H9 (cell line): ENCODE measurements at regions not wholly inside any gene's neighbourhood (a gene's known extent, or its start where the extent isn't known, plus 50 kb on each side); places are given as distances from the start of the nearest gene placed in this dataset.

Experiments used
- DNase-seq: peaks from one replicate; pipeline ENCODE4 v3.0.0-alpha.2; 2017
- H2AFZ ChIP-seq: one replicate; pipeline ENCODE4 v1.6.1; 2013; ENCODE audit warnings: mild to moderate bottlenecking, low read length, control low read depth, moderate library complexity
- H2AK5ac ChIP-seq: 2 replicates; pipeline ENCODE4 v1.6.1; 2013; ENCODE audit warnings: low read length, control low read depth, mixed read lengths; ENCODE audit not compliant: insufficient read length
- H2BK120ac ChIP-seq: one replicate; pipeline ENCODE4 v1.6.1; 2013; ENCODE audit warnings: low read depth, mild to moderate bottlenecking, low read length, control low read depth, inconsistent platforms; ENCODE audit not compliant: poor library complexity, severe bottlenecking
- H2BK12ac ChIP-seq: 2 replicates; pipeline ENCODE4 v1.6.1; 2013; ENCODE audit warnings: low read length, control low read depth, mixed read lengths, low read depth; ENCODE audit not compliant: insufficient read length
- H2BK15ac ChIP-seq: 2 replicates; pipeline ENCODE4 v1.6.1; 2013; ENCODE audit warnings: low read depth, low read length, control low read depth
- H2BK20ac ChIP-seq: one replicate; pipeline ENCODE4 v1.6.1; 2013; ENCODE audit warnings: low read depth, mild to moderate bottlenecking, low read length, control low read depth, inconsistent platforms; ENCODE audit not compliant: poor library complexity, severe bottlenecking
- H2BK5ac ChIP-seq: 2 replicates; pipeline ENCODE4 v1.6.1; 2013; ENCODE audit warnings: low read length, control low read depth, mixed read lengths; ENCODE audit not compliant: insufficient read length
- H3K14ac ChIP-seq: 2 replicates; pipeline ENCODE4 v1.6.1; 2013; ENCODE audit warnings: low read length, control low read depth; ENCODE audit not compliant: insufficient read depth
- H3K18ac ChIP-seq: 2 replicates; pipeline ENCODE4 v1.6.1; 2013; ENCODE audit warnings: low read depth, mild to moderate bottlenecking, mixed read lengths, low read length, control low read depth; ENCODE audit not compliant: insufficient read length
- H3K23ac ChIP-seq: 2 replicates; pipeline ENCODE4 v1.6.1; 2013; ENCODE audit warnings: low read length, control low read depth, mixed read lengths, low read depth; ENCODE audit not compliant: insufficient read length
- H3K23me2 ChIP-seq: 2 replicates; pipeline ENCODE4 v1.6.1; 2013; ENCODE audit warnings: low read depth, mild to moderate bottlenecking, mixed read lengths, low read length, control low read depth; ENCODE audit not compliant: insufficient read length, poor library complexity, severe bottlenecking
- H3K27ac ChIP-seq: 2 replicates; pipeline ENCODE4 v1.5.1; 2013; ENCODE audit warnings: low read length, control low read depth, mixed read lengths, low read depth; ENCODE audit not compliant: insufficient read length
- H3K27me3 ChIP-seq: 2 replicates; pipeline ENCODE4 v1.6.1; 2013; ENCODE audit warnings: low read length, control low read depth, inconsistent platforms; ENCODE audit not compliant: insufficient read depth
- H3K4ac ChIP-seq: 2 replicates; pipeline ENCODE4 v1.6.1; 2013; ENCODE audit warnings: low read depth, mild to moderate bottlenecking, control low read depth, inconsistent platforms, low read length, moderate library complexity
- H3K4me1 ChIP-seq: 2 replicates; pipeline ENCODE4 v1.6.1; 2013; ENCODE audit warnings: low read length, control low read depth, inconsistent platforms; ENCODE audit not compliant: insufficient read depth
- H3K4me2 ChIP-seq: 2 replicates; pipeline ENCODE4 v1.6.1; 2013; ENCODE audit warnings: low read length, control low read depth, mixed read lengths; ENCODE audit not compliant: insufficient read length, insufficient read depth
- H3K56ac ChIP-seq: 2 replicates; pipeline ENCODE4 v1.6.1; 2013; ENCODE audit warnings: low read depth, mild to moderate bottlenecking, mixed read lengths, low read length, control low read depth; ENCODE audit not compliant: insufficient read length
- H3K79me1 ChIP-seq: 2 replicates; pipeline ENCODE4 v1.6.1; 2013; ENCODE audit warnings: low read depth, mild to moderate bottlenecking, moderate library complexity, low read length, control low read depth, inconsistent platforms; ENCODE audit not compliant: insufficient read depth, poor library complexity, severe bottlenecking
- H3K79me2 ChIP-seq: 2 replicates; pipeline ENCODE4 v1.6.1; 2013; ENCODE audit warnings: low read length, control low read depth, inconsistent platforms; ENCODE audit not compliant: insufficient read depth
- H3K9ac ChIP-seq: 2 replicates; pipeline ENCODE4 v1.6.1; 2013; ENCODE audit warnings: low read length, control low read depth, mixed read lengths; ENCODE audit not compliant: insufficient read length; ENCODE audit errors: extremely low read depth
- H3K9me3 ChIP-seq: one replicate; pipeline ENCODE4 v1.6.1; 2013; ENCODE audit warnings: low read depth, low read length, inconsistent platforms; ENCODE audit not compliant: control insufficient read depth
- H3T11ph ChIP-seq: one replicate; pipeline ENCODE4 v1.6.1; 2013; ENCODE audit warnings: mild to moderate bottlenecking, low read length, control low read depth, inconsistent platforms
- H4K20me1 ChIP-seq: one replicate; pipeline ENCODE4 v1.6.1; 2013; ENCODE audit not compliant: control insufficient read depth, insufficient read length, insufficient read depth
- H4K5ac ChIP-seq: 2 replicates; pipeline ENCODE4 v1.6.1; 2013; ENCODE audit warnings: low read depth, mild to moderate bottlenecking, mixed read lengths, low read length, control low read depth; ENCODE audit not compliant: insufficient read length
- H4K8ac ChIP-seq: replicated peaks from 2 replicates; pipeline ENCODE4 v1.6.1; 2013; ENCODE audit warnings: low read length, control low read depth, mixed read lengths, low read depth; ENCODE audit not compliant: insufficient read length
- H4K91ac ChIP-seq: 2 replicates; pipeline ENCODE4 v1.6.1; 2013; ENCODE audit warnings: low read depth, mild to moderate bottlenecking, moderate library complexity, mixed read lengths, low read length, control low read depth; ENCODE audit not compliant: insufficient read length
- H3K27ac Mint-ChIP-seq, 3 experiments: 2 replicates in 2 of 3; 3 replicates in 1 of 3; pipeline ENCODE4 v1.8.0; 2020 to 2021; ENCODE audit warnings: mixed read lengths in 3 of 3, mild to moderate bottlenecking in 1 of 3, moderate library complexity in 1 of 3
- H3K27me3 Mint-ChIP-seq: 2 replicates; pipeline ENCODE4 v1.8.0; 2021; ENCODE audit warnings: low read depth, mild to moderate bottlenecking, moderate library complexity, mixed read lengths
- H3K36me3 Mint-ChIP-seq, 3 experiments: 2 replicates in 2 of 3; 3 replicates in 1 of 3; pipeline ENCODE4 v1.8.0; 2020 to 2021; ENCODE audit warnings: low read depth in 3 of 3, mixed read lengths in 3 of 3; ENCODE audit not compliant: insufficient read depth in 1 of 3
- H3K4me1 Mint-ChIP-seq, 2 experiments: 2 replicates each; pipeline ENCODE4 v1.8.0; 2020; ENCODE audit warnings: mixed read lengths in 2 of 2
- H3K4me3 Mint-ChIP-seq, 2 experiments: 2 replicates in 1 of 2; 3 replicates in 1 of 2; pipeline ENCODE4 v1.8.0; 2020 to 2021; ENCODE audit warnings: mild to moderate bottlenecking in 2 of 2, mixed read lengths in 2 of 2, moderate library complexity in 1 of 2
- H3K9me3 Mint-ChIP-seq, 2 experiments: 2 replicates in 1 of 2; 3 replicates in 1 of 2; pipeline ENCODE4 v1.8.0; 2020; ENCODE audit warnings: mild to moderate bottlenecking in 2 of 2, mixed read lengths in 2 of 2, moderate library complexity in 1 of 2
- CTCF ChIP-seq: fragments of 200-600 bp; sonication (generic); conservative IDR thresholded peaks from 3 replicates; pipeline ENCODE4 v1.8.0; 2021; ENCODE audit warnings: antibody characterized with exemption, mild to moderate bottlenecking
- WGBS: extraction: QIAGEN DNeasy Blood & Tissue Kit; methylation state at CpG from one replicate; pipeline ENCODE4 v1.1.7; 2013; ENCODE audit warnings: missing lambda C conversion rate, low lambda C conversion rate, mixed read lengths; ENCODE audit not compliant: insufficient read length; ENCODE audit errors: extremely low coverage; 5-methylcytosine and 5-hydroxymethylcytosine counted together

DNA sequence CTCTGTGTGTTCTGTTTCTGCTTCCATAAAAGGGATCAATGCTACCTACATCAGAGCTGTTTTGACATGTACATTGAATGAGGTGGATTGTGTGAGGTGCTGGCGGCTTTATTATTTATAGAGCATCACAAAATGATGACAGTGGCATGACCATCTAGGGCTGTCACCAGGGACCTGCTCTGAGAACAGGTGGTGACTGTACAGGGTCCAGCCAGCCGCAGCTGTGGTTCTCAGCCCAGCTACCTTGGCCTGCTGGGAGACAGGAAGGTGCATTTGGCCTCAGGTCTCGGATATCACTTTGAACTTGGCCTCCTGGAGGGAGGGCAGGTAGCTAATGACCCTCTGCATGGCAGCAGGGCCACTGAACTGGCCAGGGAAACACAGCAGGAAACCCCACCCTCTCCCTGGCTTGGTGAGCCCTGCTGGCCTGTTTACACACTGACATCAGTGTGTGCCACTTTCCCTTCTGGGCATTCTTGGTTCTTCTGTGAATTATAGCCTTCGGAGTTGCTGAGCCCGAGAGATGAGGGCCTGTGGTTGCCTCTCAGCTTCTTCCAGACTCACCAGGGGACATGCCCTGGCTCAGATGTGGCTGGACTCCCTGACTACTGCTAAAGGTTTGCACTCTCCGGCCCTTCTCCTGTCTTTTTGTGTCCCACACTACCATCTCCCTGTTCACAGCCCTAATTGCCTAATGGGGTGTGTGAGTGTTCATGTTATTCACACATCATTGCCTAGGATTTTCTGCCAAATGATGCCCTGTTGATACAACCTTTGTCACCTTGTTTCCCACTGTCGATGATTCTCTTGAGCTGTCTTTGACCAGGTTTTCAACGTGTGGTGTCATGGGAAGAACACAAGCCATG lies 109.2 kb upstream of the RAB12 start:
- H4K20me1 ChIP-seq: no peaks in the 10 kb centered on the region
- H3K9ac ChIP-seq: no peak overlapping the region
- no peak overlapping the region for H3K23ac ChIP-seq
- no peak overlapping the region for H2BK5ac ChIP-seq
- H2BK120ac ChIP-seq: no peak overlapping the region
- H3K4me1 ChIP-seq: no peaks in the 10 kb centered on the region
- H3K79me1 ChIP-seq: no peaks in the 10 kb centered on the region
- H3K14ac ChIP-seq: no peak overlapping the region
- DNase-seq: no peak
- no peak overlapping the region for H2BK12ac ChIP-seq
- H3K9me3 Mint-ChIP-seq: peaks cover 3% of the 10 kb centered on the region in 2 experiments; a peak in 2 of 5 replicates
- no peak for TF ChIP-seq CTCF
- no peak overlapping the region for H3K56ac ChIP-seq
- no peak overlapping the region for H3K27ac Mint-ChIP-seq
- H4K91ac ChIP-seq: no peak overlapping the region
- H3K4me1 Mint-ChIP-seq: peaks cover 5 to 9% of the 10 kb centered on the region in 2 experiments
- no peak overlapping the region for H3K27ac ChIP-seq
- no peaks in the 10 kb centered on the region for H3K27me3 ChIP-seq
- H2BK20ac ChIP-seq: no peak overlapping the region
- no peak overlapping the region for H3K18ac ChIP-seq
- no peak overlapping the region for H4K8ac ChIP-seq
- no peaks in the 10 kb centered on the region for H3K9me3 ChIP-seq
- no CpG with 5 or more reads among the region's 8 CpGs for WGBS
- H3T11ph ChIP-seq: no peak overlapping the region
- H3K4ac ChIP-seq: no peak overlapping the region
- peaks cover 9% of the 10 kb centered on the region for H3K27me3 Mint-ChIP-seq
- no peak overlapping the region for H4K5ac ChIP-seq
- H2AK5ac ChIP-seq: no peak overlapping the region
- no peak overlapping the region for H2AFZ ChIP-seq
- H2BK15ac ChIP-seq: no peak overlapping the region
- H3K36me3 Mint-ChIP-seq: peaks cover 0 to 2% (median 0%) of the 10 kb centered on the region in 3 experiments; a peak in 2 of 7 replicates
- H3K4me3 Mint-ChIP-seq: no peak overlapping the region
- H3K79me2 ChIP-seq: no peaks in the 10 kb centered on the region
- no peaks in the 10 kb centered on the region for H3K23me2 ChIP-seq
- no peak overlapping the region for H3K4me2 ChIP-seq
